Endometrium (tissue), 2 donors: ENCODE measurements at regions not wholly inside any gene's neighbourhood (a gene's known extent, or its start where the extent isn't known, plus 50 kb on each side); places are given as distances from the start of the nearest gene placed in this dataset.
"Not testable (repeated sequence)": the region's sequence is repeated elsewhere in the genome, so short reads cannot be mapped to it uniquely, and the experiment has no call there.

Experiments
- FAIRE-seq: peaks from 2 replicates; lab custom pipeline; 2012; peaks lifted over from hg19 to GRCh38; lab: Jason Lieb, UNC
- donor health status: control.
- donor health status: control.

DNA sequence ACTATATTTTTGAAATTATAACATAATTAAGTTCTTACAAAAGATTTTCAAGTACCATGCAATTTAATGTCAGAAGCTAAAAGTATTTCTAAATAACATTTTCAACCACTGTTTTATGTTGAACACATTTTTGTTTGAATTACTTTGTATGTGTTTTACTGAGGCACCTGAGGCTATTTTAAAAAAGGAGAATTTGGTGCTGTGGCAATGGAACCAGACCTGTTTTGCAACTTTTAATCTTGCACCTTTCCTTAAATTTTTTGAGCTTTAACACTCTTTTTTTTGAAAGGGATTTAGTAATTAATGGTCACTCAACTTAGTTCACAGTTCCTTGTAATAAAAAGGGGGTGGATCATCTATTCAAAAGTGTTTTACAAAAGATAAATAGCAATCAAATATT lies 561.6 kb downstream of the ZBBX start:
- FAIRE-seq = no peak

GRCh38 chr3:166817269-166817668 lies 562.8 kb downstream of the ZBBX start:
- not testable (repeated sequence) for FAIRE-seq

DNA sequence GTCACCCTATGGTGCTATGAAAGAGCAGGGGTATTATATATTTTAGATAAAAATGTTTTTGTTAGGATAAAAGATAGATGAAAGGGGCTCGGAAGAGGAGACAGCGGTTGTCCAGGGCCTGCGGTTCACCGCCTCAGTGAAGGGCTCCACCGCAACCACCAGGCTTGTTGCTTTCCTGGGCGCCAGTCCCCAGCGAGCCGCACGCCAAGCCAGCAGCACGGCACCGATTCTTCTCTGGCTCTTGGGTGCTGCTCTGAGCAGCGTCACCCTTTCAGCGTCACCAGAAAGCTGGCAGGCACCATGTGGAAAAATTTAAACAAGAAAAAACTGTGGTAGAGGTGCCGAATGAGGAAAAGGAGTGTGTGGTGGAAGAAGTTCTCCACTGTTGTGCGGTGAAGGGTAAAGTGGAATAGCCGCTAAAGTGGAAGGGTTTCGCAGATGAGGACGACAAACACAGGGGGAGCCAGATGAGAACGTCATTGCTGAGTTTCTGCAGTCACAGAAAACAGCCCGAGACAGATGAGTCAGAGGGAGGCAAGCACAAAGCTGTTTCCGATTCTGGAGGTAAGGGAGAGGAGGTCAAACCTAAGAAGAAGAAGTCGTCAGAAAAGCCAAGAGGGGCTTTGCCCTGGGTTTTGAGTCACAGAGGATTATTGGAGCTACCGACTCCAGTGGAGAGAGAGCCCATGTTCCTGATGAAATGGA lies 569.2 kb downstream of the ZBBX start:
- FAIRE-seq = no peak

DNA sequence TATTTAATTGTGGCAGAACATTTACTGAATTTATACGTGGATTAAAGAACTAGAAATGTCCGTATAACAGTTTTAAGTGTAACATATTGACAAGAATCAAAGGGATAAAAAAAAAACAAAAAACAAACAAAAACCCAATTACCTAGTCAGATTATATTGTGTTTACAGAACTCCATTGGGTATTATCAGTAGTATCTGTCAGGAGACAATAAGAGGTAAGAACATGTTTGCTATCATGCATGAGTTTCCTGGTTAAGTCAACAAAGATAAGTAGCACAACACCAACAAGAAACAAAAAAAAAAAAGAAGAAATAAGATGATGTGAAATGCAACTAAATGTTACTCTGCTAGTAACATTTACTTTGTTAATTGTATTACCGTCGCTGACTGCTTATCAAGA lies 570.6 kb downstream of the ZBBX start:
- FAIRE-seq = no peak

DNA sequence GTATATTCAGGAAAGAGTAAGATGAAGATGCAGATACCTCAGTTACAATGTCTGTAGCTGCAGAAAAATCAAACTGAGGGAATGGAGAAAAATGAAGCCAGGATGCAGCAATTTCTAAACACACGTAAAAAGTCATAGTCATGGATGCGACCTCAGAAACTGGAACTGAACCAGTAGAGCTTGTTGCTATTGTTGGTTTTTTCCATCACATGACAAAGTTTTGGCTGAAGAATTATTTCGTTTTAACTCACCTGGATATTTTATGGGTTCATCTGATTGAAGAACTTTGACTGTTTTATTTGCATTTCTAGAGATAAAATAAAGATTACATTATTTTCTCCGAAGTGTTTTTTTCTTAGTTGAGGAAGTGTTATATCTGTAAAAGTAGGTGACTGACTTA lies 591.2 kb downstream of the ZBBX start:
- no peak for FAIRE-seq

- no peak for FAIRE-seq
Observed at GRCh38 chr3:166785876-166786275, 594.2 kb downstream of the ZBBX start.

DNA sequence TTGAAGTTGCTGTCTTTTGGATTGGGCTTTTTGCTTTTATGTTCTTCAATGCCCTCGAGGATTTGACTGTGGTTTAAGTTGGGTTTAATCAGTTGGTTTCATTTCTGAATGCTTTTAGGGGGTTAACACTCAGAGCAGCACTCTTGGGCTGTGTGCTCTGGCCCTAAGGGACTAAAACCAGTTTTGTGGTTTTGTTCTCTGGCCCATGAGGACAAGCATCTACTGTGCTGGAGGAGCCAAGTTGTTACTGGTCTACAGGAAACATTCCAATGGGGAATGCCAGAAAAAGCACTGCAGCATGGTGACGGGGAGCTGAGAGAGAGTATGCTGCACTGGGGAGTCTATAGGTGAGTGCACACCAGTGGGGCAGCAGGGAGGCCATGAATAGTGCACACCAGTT lies 596.9 kb downstream of the ZBBX start:
- FAIRE-seq = no peak

- no peak for FAIRE-seq
Observed at GRCh38 chr3:166764698-166765318, 615.3 kb downstream of the ZBBX start.

- FAIRE-seq = no peak
Observed at GRCh38 chr3:166759736-166760513, 620.2 kb downstream of the ZBBX start.

DNA sequence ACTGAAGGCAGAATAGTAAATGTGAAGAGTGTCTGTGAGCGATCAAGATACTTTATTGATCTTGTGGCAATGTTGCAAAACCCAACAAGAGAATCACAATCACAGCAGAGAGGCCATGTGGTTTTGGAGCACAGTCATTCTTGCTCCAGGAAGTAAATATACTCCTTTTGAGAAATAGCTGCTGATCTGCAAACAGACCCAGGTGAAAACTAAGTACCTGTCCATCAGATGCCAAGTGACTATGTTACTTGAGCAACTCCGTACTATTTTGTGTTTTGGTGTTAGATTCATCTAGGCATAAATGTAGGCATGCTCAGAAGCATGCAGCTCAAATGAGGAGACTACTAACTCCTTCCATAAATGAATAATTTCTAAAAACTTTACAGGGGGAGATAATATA lies 627.9 kb downstream of the ZBBX start:
- FAIRE-seq = no peak

- FAIRE-seq = no peak
Observed at GRCh38 chr3:166743481-166744134, 636.5 kb downstream of the ZBBX start.

- no peak for FAIRE-seq
Observed at GRCh38 chr3:166734734-166735133, 645.4 kb downstream of the ZBBX start.

DNA sequence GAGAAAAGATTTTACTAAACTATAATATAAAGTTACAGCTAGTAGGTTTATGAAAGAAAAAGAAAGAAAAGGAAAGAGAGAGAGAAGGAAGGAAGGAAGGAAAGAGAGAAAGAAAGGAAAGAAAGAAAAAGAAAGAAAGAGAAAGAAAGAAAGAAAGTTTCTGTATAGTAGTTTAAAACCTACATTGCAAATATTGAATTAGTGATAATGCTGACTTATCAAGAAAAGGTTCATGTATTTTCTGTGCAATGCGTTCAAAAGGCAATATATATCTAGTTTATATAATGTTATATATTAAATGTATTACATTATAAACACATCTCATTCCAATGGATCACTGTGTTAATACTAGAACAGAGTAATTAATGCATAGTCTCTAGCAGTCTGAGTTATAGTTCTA lies 648.4 kb downstream of the ZBBX start:
- no peak for FAIRE-seq

DNA sequence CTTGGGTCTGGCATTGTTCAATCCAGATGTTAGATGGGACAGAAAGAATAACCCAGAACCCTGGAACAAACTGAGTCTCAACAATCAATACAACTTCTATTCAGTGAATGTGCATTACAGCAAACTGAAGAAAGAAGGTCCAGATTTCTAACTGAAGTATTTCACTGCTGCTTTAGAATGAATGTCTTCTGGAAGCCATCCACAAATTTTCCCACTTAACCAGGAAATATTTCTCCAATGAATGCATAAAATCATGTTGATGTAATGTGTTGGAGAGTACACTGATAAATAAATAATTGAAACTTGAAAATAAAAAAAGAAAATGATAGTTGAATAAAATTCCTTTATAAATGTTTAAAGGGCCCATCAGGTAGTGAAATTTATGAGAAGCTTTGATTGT lies 658.6 kb downstream of the ZBBX start:
- FAIRE-seq = no peak

- no peak for FAIRE-seq
Observed at GRCh38 chr3:166714206-166714605, 665.9 kb downstream of the ZBBX start.

- no peak for FAIRE-seq
Observed at GRCh38 chr3:166713787-166714186, 666.3 kb downstream of the ZBBX start.

GRCh38 chr3:166706094-166706493 lies 674.0 kb downstream of the ZBBX start:
- no peak for FAIRE-seq

DNA sequence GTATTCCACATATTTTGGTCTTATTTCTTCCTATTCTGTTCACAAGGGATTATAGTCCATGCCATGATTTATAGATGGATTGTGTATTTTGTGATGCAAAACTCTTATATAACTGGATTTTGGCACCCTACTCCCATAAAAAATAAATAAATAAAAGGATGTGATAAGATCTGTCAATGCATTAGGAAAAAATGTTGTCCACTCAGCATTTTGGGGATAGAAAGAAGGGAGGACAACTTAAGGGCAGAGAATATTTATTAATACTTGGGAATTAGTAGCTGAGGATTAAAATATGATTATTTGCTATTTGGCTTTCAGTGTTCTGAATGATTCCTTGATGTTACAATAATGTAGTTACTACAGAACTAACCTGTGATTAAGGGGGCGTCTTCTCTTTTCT lies 682.6 kb downstream of the ZBBX start:
- FAIRE-seq = no peak

- no peak for FAIRE-seq
Observed at GRCh38 chr3:166696103-166696502, 684.0 kb downstream of the ZBBX start.

GRCh38 chr3:166688665-166689064 lies 691.4 kb downstream of the ZBBX start:
- no peak for FAIRE-seq

- no peak for FAIRE-seq
Observed at GRCh38 chr3:166685246-166685645, 694.9 kb downstream of the ZBBX start.

- not testable (repeated sequence) for FAIRE-seq
Observed at GRCh38 chr3:166684077-166684476, 696.0 kb downstream of the ZBBX start.

DNA sequence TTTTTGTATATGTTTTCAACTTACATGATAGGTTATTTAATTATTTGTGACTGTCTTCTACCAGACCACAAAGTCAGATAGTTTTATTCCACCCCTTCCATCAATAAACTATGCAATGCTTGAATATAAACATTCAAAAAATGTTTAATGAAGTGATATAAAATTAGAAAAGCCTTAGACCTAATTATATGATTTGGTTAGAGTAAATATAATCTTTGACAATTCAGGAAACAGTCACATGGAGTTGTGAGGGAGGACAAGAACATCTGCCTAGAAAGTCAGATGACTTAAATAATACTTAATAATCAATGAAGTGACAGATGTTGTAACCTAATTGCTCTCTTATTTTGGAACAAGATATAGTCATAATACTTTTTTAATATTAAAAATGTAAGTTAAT lies 710.3 kb downstream of the ZBBX start:
- FAIRE-seq = peak; percentile 26
